ENCODE measurements at regions not wholly inside any gene's neighbourhood (a gene's known extent, or its start where the extent isn't known, plus 50 kb on each side); places are given as distances from the start of the nearest gene placed in this dataset.

- TF ChIP-seq, protein P1, sequence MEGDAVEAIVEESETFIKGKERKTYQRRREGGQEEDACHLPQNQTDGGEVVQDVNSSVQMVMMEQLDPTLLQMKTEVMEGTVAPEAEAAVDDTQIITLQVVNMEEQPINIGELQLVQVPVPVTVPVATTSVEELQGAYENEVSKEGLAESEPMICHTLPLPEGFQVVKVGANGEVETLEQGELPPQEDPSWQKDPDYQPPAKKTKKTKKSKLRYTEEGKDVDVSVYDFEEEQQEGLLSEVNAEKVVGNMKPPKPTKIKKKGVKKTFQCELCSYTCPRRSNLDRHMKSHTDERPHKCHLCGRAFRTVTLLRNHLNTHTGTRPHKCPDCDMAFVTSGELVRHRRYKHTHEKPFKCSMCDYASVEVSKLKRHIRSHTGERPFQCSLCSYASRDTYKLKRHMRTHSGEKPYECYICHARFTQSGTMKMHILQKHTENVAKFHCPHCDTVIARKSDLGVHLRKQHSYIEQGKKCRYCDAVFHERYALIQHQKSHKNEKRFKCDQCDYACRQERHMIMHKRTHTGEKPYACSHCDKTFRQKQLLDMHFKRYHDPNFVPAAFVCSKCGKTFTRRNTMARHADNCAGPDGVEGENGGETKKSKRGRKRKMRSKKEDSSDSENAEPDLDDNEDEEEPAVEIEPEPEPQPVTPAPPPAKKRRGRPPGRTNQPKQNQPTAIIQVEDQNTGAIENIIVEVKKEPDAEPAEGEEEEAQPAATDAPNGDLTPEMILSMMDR (IDR thresholded peaks at IDR 0.05), result no peak
- no peak for TF ChIP-seq POLR2A (IDR thresholded peaks at IDR 0.05)
Observed at GRCh38 chr9:19587678-19588077, 178.9 kb downstream of the ACER2 start.

All from prostate gland (tissue), 2 donors.